NCI-H1105 (cell line): ENCODE measurements at regions not wholly inside any gene's neighbourhood (a gene's known extent, or its start where the extent isn't known, plus 50 kb on each side); places are given as distances from the start of the nearest gene placed in this dataset.

Experiments
- DNase-seq: peaks from one replicate; lab custom pipeline; 2025; lab: John Stamatoyannopoulos, UW

GRCh38 chr3:1953536-1953935 lies 145.1 kb upstream of the CNTN4 start:
- no peak for DNase-seq

- no peak for DNase-seq
These were observed 144.0 kb upstream of the CNTN4 start for GRCh38 chr3:1954632-1955031.

- no peak for DNase-seq
These were observed 143.5 kb upstream of the CNTN4 start for GRCh38 chr3:1955170-1955569.

- no peak for DNase-seq
These were observed 142.9 kb upstream of the CNTN4 start for GRCh38 chr3:1955750-1956149.

- DNase-seq: no peak
These were observed 138.2 kb upstream of the CNTN4 start for GRCh38 chr3:1960506-1960905.

GRCh38 chr3:1962396-1963088 lies 136.1 kb upstream of the CNTN4 start:
- DNase-seq: peak; percentile 87

GRCh38 chr3:1963896-1964295 lies 134.8 kb upstream of the CNTN4 start:
- DNase-seq: no peak

GRCh38 chr3:1967525-1967924 lies 131.1 kb upstream of the CNTN4 start:
- no peak for DNase-seq

GRCh38 chr3:1969281-1969680 lies 129.4 kb upstream of the CNTN4 start:
- DNase-seq: no peak

GRCh38 chr3:1971780-1972179 lies 126.9 kb upstream of the CNTN4 start:
- no peak for DNase-seq

GRCh38 chr3:1979961-1980615 lies 118.6 kb upstream of the CNTN4 start:
- no peak for DNase-seq

GRCh38 chr3:1987980-1988379 lies 110.7 kb upstream of the CNTN4 start:
- no peak for DNase-seq

- no peak for DNase-seq
These were observed 99.9 kb upstream of the CNTN4 start for GRCh38 chr3:1998739-1999138.

- peak; percentile 20 for DNase-seq
These were observed 97.2 kb upstream of the CNTN4 start for GRCh38 chr3:2001306-2002108.

- DNase-seq: no peak
These were observed 74.7 kb upstream of the CNTN4 start for GRCh38 chr3:2023959-2024358.

- no peak for DNase-seq
These were observed 74.0 kb upstream of the CNTN4 start for GRCh38 chr3:2024713-2025112.

GRCh38 chr3:2029559-2029958 lies 69.1 kb upstream of the CNTN4 start:
- DNase-seq: no peak

- no peak for DNase-seq
These were observed 62.6 kb upstream of the CNTN4 start for GRCh38 chr3:2036076-2036475.

- peak; percentile 20 for DNase-seq
These were observed 56.7 kb upstream of the CNTN4 start for GRCh38 chr3:2041931-2042330.
